HG03095 (cell line): ENCODE measurements at regions not wholly inside any gene's neighbourhood (a gene's known extent, or its start where the extent isn't known, plus 50 kb on each side); places are given as distances from the start of the nearest gene placed in this dataset.
"Not testable (repeated sequence)": the region's sequence is repeated elsewhere in the genome, so short reads cannot be mapped to it uniquely, and the experiment has no call there.

Experiments used
- ATAC-seq: cut with Tn5 transposase; IDR thresholded peaks from one replicate; pipeline ENCODE4 v1.9.1; 2021; ENCODE audit warnings: moderate library complexity; ENCODE audit not compliant: unreplicated experiment

DNA sequence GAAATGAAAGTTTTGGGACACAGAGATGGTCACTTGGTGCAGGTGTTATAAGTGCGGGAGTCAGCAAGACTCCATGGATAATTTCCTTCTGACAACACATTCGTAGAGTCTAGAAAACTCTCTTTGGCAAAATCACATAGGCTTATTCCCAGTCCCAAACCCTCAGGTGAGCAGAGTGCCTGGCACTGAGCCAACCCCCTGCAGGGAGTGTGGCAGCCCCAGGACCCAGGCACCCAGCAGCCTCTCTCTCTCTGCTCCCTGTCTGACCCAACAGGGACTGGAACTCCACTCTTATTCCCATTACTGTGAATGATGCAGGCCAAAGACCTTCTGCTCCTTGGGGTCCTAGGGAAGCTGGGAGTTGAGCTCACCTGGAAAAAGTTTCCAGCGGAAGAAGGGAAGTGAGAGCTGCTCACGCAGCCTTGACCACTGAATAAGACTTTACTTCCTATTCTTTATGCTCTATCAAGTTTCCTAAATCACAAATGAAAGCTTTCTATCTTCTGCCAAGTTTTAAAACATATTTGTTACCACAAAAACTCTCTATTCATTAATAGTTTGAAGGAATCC lies 132.6 kb upstream of the ETV3 start:
- ATAC-seq = no peak

DNA sequence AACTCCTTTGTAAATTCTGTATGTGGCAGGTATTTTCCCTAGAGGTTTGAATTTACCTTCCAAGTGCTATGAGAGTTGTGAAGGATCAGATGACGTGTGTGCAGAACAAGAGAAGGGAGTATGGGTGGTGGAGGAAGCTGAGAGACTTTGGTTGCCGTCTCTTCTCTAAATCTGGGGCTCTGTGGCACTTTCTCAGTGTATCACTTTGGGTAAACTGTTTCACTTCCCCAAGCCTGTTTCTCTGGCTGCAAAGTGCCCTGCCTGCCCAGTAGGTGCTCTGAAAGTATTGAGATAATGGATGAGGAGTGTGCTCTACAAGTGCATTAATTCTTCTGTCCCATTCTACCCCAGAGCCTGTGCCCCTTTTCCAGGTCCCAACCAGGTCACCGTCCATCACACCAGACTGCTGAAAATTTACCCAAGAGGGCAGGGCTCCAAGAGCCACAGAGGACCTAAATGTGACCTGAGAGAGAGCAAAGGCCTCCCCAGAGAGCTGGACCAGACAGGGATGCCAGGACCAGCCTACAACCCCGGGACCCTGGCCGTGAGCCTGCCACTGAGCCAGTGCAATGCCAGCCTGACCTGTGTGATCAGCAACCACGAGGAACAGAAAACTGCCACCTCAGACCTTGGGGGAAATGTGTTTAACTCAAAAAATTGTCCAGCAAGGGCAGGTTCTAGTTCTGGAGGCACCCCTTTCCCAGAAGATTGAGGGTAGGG lies 131.6 kb upstream of the ETV3 start:
- ATAC-seq = no peak

DNA sequence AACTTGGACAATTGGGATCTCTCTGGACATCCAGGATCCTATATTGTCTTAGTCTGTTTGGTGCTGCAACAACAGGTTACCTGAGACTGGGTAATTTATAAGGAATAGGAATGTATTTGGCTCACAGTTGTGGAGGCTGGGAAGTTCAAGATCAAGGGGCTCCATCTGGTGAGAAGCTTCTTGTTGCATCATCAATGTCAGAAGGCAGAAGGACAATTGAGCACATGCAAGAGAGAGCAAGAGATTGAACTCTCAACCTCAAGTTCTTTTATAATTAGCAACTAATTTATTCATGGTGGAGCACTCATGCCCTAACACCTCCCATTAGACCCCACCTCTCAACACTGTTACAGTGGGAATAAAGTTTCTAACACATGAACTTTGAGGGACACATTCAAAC lies 124.7 kb upstream of the ETV3 start:
- ATAC-seq = no peak

DNA sequence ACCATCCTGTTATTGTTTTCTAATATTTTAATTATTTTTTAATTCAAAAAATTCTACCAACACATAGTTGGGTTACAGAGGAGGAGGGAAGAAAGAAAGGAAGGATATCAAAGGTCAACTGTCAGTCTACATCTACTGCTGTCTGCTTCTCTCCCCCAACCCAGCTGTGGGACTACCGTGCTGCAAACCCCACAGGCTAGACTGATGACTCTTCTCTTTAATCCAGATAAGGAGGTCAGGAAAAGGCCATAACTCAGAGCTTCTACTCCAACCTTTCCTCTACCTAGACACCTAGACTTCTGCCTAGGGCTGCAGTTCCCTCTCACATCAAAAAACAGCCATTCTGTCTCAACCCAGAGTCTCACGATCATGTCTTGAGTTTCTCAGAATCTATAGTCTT lies 124.2 kb upstream of the ETV3 start:
- no peak for ATAC-seq

DNA sequence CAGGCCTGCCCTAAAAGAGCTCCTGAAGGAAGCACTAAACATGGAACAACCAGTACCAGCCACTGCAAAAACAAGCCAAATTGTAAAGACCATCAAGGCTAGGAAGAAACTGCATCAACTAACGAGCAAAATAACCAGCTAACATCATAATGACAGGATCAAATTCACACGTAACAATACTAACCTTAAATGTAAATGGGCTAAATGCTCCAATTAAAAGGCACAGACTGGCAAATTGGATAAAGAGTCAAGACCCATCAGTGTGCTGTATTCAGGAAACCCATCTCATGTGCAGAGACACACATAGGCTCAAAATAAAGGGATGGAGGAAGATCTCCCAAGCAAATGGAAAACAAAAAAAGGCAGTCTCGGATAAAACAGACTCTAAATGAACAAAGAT lies 117.7 kb upstream of the ETV3 start:
- not testable (repeated sequence) for ATAC-seq

DNA sequence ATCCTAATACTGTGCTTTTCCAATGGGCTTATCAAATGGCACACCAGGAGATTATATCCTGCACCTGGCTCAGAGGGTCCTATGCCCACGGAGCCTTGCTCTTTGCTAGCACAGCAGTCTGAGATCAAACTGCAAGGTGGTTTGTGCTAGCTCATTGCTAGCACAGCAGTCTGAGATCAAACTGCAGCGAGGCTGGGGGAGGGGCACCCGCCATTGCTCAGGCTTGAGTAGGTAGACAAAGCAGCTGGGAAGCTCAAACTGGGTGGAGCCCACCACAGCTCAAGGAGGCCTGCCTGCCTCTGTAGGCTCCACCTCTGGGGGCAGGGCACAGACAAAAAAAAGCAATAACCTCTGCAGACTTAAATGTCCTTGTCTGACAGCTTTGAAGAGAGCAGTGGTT lies 116.0 kb upstream of the ETV3 start:
- not testable (repeated sequence) for ATAC-seq

DNA sequence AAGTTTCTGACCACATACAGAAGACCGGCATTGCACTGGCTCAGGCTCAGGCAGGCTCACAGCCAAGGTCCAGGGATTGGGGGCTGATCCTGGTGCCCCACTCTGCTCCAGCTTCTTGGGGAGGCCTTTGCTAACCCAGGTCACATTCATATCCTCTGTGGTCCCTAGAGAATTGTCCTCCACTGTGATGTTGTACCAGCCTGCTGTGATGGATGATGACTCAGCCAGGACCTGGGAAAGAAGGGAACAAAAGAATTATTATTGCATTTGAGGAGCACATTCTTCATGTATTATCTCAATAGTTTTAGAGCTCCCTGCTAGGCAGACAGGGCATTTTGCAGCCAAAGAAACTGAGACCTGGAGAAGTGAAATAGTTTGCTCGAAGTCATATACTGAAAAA lies 114.3 kb upstream of the ETV3 start:
- ATAC-seq = no peak

DNA sequence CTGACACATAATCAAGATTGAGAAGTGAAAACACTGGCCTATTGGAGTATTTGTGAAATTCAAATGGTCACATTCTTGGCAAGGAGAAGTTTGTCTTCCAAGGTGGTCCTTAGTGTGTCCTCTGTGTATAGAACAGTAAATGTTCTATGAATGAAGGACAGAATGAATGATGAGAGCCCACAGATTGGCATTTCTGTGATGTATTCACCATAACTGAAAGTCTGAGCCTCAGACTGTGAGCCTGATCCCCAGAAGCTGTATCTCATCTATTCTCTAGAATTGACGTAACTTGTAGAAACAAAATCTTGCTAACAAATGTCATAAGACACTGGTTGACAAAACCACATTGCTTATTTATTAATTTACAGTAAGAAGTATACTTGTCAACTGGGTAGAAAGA lies 111.5 kb upstream of the ETV3 start:
- no peak for ATAC-seq

DNA sequence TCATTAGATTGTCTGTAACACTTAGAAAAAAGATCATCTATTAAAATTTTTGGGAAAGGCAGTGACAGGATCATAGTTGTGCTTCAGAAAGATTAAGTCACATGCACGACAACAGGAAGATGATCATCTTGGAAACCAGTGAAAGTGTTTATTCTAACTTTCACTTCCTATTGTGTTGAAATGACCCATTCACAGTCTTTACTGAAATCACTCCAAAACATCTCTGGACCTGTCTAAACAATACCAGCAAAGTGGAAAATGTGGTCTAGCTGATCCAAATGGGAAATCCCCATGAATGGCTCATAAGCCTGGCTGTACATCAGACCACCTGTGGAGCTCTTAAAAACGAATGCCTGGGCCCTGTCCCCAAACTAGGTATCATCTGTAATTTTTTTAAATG lies 111.1 kb upstream of the ETV3 start:
- no peak for ATAC-seq

DNA sequence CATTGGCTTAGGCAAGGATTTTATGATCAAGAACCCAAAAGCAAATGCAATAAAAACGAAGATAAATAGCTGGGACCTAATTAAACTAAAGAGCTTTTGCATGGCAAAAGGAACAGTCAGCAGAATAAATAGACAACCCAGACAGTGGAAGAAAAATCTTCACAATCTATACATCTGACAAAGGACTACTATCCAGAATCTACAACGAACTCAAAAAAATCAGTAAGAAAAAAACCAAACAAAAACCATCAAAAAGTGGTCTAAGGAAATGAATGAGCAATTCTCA lies 109.5 kb upstream of the ETV3 start:
- ATAC-seq = not testable (repeated sequence)

DNA sequence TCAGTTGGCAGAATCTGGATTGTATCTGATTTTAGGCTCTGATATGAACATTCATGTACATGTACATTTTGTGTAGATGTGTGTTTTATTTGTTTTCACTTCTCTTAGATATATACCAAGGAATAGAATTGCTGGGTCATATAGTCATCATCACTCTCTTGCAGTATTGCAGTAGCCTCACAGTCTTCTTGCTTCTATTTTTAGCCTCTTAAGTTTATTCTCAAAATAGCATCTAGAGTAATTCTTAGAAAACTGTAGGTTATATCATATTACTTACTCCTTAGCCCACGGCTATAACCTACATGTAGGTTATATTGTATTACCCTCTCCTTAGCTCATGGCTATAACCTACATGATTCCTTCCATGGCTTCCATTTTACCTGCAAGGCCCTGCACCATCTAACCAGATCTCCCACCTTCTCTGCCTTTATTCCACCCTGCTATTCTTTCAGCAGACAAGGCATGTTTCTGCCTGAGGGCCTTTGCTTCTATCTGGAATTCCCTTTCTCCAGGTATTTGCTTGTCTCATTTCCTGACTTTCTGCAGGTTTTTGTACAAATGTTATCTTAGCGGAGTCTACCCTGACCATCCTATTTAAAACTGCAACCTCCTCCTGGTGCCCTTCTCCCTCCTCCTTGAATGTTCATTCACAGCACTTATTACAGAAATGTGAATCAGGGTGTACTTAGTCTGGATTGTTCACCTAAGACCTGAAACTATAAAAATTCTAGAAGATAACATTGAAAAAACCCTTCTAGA lies 109.0 kb upstream of the ETV3 start:
- ATAC-seq = no peak

DNA sequence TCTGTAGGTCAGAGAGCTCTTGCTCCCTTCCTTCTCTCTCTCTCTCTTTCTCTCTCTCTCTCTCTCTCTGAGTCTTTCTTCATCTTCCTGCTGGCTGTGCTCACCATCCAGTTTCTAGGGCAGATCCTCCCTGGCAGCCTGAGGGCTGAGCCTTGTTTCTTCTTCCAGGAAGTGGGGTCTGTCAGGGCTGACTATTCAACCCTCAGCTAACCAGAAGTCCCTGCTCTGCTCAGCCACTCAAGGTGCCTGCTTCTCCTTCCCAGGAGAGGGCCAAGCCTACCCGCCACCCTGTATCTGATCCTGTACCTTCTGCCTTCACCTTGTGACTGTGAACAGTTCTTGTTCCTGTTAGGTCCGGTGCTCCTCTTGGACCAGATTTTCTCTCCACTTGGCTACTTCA lies 107.6 kb upstream of the ETV3 start:
- no peak for ATAC-seq

DNA sequence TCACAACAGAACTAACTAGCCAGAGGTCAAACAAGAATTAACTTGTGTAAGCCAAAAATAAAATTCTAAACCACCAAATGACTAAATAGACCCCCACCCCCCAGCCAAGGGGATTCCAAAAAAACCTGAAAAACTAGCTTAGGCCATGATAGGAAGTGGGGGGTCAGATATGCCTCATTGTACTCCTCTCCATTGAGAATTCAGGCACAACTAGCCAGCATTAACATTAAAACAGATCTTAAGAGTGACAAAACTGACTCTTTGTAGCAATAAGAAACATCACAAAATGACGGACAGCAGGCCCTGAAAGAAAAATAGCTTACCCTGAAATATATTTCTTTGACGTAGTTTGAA lies 103.0 kb upstream of the ETV3 start:
- no peak for ATAC-seq

DNA sequence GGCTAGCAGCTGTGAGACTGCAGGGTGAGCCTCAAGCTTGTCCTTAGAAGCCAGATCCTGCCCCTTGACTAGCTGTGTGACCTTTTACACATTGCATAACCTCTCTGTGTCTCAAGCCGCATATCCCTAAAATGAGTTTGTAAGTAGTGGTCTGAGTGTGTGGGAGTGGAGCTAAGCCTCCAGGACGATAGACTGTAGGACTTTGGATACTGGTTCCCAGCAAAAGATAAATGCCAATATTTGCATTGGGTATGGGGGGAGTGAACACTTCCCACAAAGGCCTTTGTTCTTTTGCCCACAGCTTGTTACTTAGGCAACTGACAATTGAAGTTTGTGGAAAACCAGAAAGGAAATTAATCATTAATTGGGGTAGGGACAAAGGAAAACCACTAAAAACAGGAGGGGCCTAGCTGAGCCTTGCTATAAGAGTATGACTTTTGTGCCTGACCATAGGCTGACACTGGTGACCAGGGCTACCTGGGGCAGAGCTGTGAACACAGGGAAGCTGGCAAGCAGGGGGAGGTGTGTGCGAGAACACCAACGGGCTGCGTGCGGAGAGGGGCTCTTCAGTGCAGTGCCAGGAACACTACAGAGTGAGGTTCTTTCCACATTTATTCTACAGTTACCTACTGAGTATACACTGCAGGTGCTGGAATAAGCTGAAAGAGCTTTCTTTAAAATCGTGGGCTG lies 102.4 kb upstream of the ETV3 start:
- ATAC-seq = no peak

DNA sequence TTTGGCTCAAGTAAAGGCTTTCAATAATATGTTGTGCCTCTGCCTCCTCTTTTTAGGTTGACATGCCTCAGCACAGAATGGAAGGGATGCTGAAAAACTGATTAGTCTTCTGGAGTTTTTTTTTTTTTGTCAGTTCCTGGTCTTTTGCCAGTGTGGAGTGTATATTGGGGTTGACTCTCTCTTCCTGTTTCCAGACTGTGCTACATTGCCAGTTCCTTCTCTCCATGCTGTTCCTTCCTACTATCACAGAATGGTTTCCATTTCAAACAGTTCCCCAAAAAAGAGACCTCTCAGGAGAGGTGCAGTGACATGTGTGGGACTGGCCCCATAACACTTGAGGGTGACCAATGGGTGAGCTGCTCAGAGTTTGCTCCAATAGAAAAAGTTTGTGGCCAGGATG lies 101.7 kb upstream of the ETV3 start:
- no peak for ATAC-seq

DNA sequence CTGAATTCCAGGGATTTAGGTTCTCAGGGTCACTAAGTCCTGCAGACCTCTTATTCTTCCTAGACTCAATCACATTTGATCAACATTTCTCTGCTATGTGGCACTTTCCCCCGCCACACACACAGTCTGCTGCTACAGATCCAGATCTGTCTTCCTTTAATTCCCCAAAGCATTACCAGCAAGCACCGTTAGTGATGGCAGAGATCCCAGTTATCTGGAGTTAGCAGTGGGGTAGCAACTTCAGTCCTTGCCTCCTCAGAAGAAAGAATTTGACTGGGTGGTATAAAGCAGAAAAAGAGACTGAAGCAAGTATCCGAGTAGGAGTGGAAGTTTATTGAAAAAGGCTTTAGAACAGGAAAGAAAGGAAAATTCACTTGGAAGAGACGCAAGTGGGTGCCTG lies 100.4 kb upstream of the ETV3 start:
- no peak for ATAC-seq

DNA sequence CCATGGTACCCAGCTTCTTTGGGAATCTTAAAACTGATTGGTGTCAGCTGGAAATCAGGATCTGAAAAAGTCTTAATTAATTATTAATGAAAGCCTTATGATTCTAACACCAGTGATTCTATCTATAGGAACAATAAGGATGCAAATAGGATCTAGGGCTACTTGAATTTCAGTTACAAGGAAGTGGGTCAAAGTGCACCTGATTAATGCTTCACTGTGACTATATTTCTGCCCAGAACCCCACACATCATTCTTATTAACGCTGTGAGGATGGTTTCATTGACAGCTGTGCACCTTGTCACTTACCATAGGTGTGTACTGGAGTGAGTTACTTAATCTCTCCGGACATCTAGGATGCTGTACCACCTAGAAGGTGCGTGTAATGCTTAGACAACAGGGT lies 99.8 kb upstream of the ETV3 start:
- no peak for ATAC-seq

DNA sequence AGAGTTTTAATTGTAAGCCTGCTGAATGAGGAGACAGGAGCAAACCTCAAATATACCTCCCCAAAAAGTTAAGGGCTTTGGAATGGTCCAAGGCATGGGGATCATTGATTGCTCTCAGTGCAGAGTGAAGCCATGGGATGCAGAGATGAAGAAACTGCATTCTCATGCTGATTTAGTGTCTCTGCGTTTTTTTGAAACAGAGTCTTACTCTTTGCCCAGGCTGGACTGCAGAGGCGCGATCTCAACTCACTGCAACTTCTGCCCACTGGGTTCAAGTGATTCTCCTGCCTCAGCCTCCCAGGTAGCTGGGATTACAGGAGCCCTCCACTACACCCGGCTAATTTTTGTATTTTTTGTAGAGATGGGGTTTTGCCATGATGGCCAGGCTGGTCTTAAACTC lies 99.3 kb upstream of the ETV3 start:
- no peak for ATAC-seq

DNA sequence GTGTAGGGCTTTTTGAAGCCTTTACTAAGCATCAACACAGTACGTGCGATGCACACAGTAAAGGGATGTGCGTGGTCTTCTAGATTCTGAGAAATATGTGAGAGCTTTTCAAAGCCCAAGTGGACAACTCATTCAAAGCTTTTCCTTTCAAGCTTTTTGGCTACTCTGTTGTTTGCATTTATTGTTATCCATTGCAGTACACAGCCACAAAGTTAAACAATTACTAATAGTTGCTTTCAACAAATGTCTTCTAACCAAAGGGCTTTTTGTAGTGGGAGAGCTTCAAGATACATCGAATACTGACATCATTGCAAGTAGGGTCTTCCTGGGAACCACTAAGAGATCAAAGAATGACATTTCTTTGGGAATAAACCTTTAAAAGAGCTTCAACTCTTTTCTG lies 97.9 kb upstream of the ETV3 start:
- no peak for ATAC-seq

DNA sequence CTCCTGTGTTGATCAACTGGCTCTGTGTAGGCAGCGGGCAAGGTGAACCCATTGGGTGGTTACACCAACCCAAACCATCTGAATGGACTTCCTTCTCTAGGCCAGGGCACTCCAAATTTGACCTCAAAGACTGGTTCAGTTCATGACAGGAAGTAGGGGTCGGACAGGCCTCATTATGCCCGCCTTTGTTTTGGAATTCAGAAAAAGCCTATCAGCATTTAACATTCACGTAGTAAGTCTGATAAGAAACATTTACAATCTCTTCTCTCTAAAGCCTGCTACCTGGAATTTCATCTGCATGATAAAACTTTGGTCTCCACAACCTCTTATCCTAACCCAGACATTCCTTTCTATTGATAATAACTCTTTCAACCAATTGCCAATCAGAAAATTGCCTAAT lies 97.1 kb upstream of the ETV3 start:
- no peak for ATAC-seq

DNA sequence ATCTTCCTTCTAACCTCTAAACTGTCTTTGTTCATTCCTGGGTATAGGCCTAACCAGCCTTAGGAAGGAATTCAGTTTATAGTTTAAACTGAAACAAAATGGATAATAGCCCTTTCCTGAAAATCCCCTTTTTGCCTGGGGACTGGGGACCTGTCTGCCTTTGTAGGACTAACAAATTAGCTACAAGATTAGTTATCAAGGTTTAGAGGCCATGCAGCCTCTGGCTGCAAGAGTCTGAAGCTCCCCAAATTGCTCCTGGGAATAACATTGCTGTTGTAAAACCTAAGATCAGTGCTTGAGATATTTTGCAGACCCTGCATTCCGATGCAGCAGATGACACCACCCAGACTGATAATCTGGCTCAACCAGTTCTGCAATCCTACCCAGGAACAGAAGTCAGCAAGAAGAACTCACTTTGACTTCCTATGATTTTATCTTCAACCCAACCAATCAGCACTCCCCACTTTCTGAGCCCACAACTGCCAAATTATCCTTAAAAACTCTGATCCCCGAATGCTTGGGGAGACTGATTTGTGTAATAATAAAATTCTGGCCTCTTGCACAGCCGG lies 96.6 kb upstream of the ETV3 start:
- no peak for ATAC-seq

DNA sequence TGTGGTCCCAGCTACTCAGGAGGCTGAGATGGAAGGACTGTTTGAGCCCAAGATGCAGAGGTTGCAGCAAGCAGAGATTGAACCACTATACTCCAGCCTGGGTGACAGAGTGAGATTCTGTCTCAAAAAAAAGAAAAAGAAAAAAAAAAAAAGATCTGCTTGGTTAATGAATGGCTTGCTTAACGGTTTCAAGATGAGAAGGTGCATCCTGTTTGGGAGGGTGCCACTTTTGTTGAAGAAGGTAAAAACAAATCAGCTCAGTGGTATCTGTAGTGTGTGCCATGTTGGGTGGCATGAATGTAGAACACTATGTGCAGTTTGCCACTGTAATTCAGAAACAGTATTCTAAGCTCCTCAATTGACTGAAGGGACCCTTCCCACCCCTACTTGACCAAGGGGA lies 94.9 kb upstream of the ETV3 start:
- no peak for ATAC-seq
